ENCODE measurements at regions not wholly inside any gene's neighbourhood (a gene's known extent, or its start where the extent isn't known, plus 50 kb on each side); places are given as distances from the start of the nearest gene placed in this dataset.

DNA sequence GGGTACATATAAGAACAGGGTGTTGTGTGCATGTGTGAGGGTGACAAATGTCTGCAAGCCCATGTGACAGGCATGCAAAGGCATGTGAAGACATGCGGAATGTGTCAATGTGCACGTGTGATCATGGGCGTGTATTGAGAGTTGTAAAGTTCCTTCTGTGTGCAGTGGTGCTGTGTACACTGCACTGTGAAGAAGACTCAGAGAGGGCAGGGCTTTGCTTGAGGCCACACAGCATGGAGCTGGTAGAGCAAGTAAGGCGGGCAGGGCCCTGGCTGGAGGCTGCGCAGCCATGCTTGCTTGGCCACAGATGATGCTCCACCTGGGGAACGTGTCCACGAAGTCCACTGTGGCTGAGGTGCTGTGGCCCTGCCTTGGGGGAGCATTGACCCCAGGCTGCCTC, 66.8 kb downstream of the PTPRS start:
- no peaks in the 10 kb centered on the region for H3K4me1 ChIP-seq
- ATAC-seq (no peak), DNase-seq (no peak)
- H3K4me3 ChIP-seq = no peak overlapping the region
- no peaks in the 10 kb centered on the region for H3K36me3 ChIP-seq
- intact Hi-C loops (cut with DNase I) = no loop called here
- no peak overlapping the region for H3K27ac ChIP-seq
- 67% methylated on average over 1 of the region's 7 CpGs for WGBS (ENCODE audit: insufficient coverage, low coverage, low lambda C conversion rate, missing lambda C conversion rate)
- TF ChIP-seq, protein P1, sequence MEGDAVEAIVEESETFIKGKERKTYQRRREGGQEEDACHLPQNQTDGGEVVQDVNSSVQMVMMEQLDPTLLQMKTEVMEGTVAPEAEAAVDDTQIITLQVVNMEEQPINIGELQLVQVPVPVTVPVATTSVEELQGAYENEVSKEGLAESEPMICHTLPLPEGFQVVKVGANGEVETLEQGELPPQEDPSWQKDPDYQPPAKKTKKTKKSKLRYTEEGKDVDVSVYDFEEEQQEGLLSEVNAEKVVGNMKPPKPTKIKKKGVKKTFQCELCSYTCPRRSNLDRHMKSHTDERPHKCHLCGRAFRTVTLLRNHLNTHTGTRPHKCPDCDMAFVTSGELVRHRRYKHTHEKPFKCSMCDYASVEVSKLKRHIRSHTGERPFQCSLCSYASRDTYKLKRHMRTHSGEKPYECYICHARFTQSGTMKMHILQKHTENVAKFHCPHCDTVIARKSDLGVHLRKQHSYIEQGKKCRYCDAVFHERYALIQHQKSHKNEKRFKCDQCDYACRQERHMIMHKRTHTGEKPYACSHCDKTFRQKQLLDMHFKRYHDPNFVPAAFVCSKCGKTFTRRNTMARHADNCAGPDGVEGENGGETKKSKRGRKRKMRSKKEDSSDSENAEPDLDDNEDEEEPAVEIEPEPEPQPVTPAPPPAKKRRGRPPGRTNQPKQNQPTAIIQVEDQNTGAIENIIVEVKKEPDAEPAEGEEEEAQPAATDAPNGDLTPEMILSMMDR (IDR thresholded peaks at IDR 0.05) = no peak
- TF ChIP-seq POLR2A (IDR thresholded peaks at IDR 0.05) = no peak
- no peaks in the 10 kb centered on the region for H3K27me3 ChIP-seq
- H3K9me3 ChIP-seq = no peaks in the 10 kb centered on the region

GRCh38 chr19:5271145-5271544, 69.5 kb downstream of the PTPRS start:
- no peaks in the 10 kb centered on the region for H3K9me3 ChIP-seq
- no peak overlapping the region for H3K27ac ChIP-seq
- DNase-seq (no peak), ATAC-seq (no peak)
- no peak overlapping the region for H3K4me3 ChIP-seq
- 73% methylated on average over 7 of the region's 10 CpGs for WGBS (ENCODE audit: insufficient coverage, low coverage, low lambda C conversion rate, missing lambda C conversion rate)
- H3K27me3 ChIP-seq = no peaks in the 10 kb centered on the region
- intact Hi-C loops (cut with DNase I) = no loop called here
- TF ChIP-seq, protein P1 (IDR thresholded peaks at IDR 0.05) = no peak
- no peak for TF ChIP-seq POLR2A (IDR thresholded peaks at IDR 0.05)
- no peaks in the 10 kb centered on the region for H3K4me1 ChIP-seq
- no peaks in the 10 kb centered on the region for H3K36me3 ChIP-seq

GRCh38 chr19:5269926-5270325, 70.7 kb downstream of the PTPRS start:
- no peaks in the 10 kb centered on the region for H3K36me3 ChIP-seq
- WGBS (ENCODE audit: insufficient coverage, low coverage, low lambda C conversion rate, missing lambda C conversion rate) = 84% methylated on average over 7 of the region's 9 CpGs
- no peak for DNase-seq
- H3K4me1 ChIP-seq = no peaks in the 10 kb centered on the region
- no peak overlapping the region for H3K4me3 ChIP-seq
- no peak for TF ChIP-seq POLR2A (IDR thresholded peaks at IDR 0.05)
- TF ChIP-seq, protein P1 (IDR thresholded peaks at IDR 0.05) = no peak
- no peaks in the 10 kb centered on the region for H3K9me3 ChIP-seq
- no peak overlapping the region for H3K27ac ChIP-seq
- no peaks in the 10 kb centered on the region for H3K27me3 ChIP-seq
- no peak for ATAC-seq
- intact Hi-C loops (cut with DNase I) = no loop called here

DNA sequence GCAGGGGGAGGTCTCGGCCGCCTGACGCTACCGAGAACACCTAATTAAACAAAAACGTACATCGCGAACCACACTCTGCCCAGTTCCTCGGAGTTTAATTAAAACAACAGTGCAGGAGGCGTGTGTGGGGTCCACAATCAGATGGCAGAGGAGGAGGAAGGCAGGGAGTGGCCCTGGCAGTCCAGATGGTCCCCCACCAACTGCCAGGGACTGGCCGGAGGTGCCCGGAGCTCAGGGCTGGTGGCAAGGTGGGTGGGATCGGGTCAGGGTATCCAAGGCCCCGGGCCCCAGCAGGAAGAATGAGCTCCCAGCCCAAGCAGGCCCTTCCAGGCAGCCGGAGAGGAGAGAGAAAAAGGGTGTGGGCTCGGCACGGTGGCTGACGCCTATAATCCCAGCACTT, 71.3 kb downstream of the PTPRS start:
- Histone ChIP-seq H3K4me1 (no peaks in the 10 kb centered on the region), H3K27ac (no peak overlapping the region), H3K27me3 (no peaks in the 10 kb centered on the region), H3K36me3 (no peaks in the 10 kb centered on the region), H3K4me3 (no peak overlapping the region), H3K9me3 (no peaks in the 10 kb centered on the region)
- intact Hi-C loops (cut with DNase I) = no loop called here
- DNase-seq (no peak), ATAC-seq (no peak)
- WGBS (ENCODE audit: insufficient coverage, low coverage, low lambda C conversion rate, missing lambda C conversion rate) = 90% methylated on average over 13 of the region's 17 CpGs
- TF ChIP-seq, protein P1 (IDR thresholded peaks at IDR 0.05) = no peak
- TF ChIP-seq POLR2A (IDR thresholded peaks at IDR 0.05) = no peak

GRCh38 chr19:5268801-5269200, 71.8 kb downstream of the PTPRS start:
- TF ChIP-seq POLR2A (IDR thresholded peaks at IDR 0.05) = no peak
- TF ChIP-seq, protein P1 (IDR thresholded peaks at IDR 0.05) = no peak
- H3K36me3 ChIP-seq = no peaks in the 10 kb centered on the region
- DNase-seq = no peak
- no peaks in the 10 kb centered on the region for H3K4me1 ChIP-seq
- no CpG with 5 or more reads among the region's 13 CpGs for WGBS (ENCODE audit: insufficient coverage, low coverage, low lambda C conversion rate, missing lambda C conversion rate)
- no peak overlapping the region for H3K27ac ChIP-seq
- H3K27me3 ChIP-seq = no peaks in the 10 kb centered on the region
- no peak for ATAC-seq
- H3K9me3 ChIP-seq = no peaks in the 10 kb centered on the region
- intact Hi-C loops (cut with DNase I) = no loop called here
- H3K4me3 ChIP-seq = no peak overlapping the region

All from right lobe of liver (tissue), 6 donors.